ENCODE measurements at regions not wholly inside any gene's neighbourhood (a gene's known extent, or its start where the extent isn't known, plus 50 kb on each side); places are given as distances from the start of the nearest gene placed in this dataset.

GRCh38 chr14:101639241-101639833, 78.0 kb downstream of the DIO3 start:
- Histone ChIP-seq H3K27ac (no peak overlapping the region), H3K36me3 (no peaks in the 10 kb centered on the region)

DNA sequence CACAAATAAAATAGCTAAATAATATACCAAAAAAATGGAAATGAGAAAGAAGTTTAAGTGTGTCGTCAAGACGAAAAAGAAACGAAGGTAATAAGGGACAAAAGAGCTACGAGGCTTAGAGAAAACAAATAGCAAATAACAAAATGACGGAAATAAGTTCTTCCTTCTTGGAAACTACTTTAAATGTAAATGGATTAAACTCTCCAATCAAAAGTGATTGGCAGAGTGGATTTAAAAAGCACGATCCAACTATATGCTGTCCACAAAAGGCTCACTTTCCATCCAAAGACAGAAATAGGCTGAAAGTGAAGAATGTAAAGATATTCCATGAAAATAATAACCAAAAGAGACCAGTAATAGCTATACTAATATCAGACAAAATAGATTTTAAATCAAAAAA, 82.4 kb downstream of the DIO3 start:
- Histone ChIP-seq H3K36me3 (no peaks in the 10 kb centered on the region), H3K27ac (no peak overlapping the region), H3K4me3 (no peak overlapping the region), H3K4me1 (no peaks in the 10 kb centered on the region), H3K9me3 (no peaks in the 10 kb centered on the region), H3K27me3 (no peaks in the 10 kb centered on the region)
- DNase-seq, result no peak
- TF ChIP-seq, protein P1, sequence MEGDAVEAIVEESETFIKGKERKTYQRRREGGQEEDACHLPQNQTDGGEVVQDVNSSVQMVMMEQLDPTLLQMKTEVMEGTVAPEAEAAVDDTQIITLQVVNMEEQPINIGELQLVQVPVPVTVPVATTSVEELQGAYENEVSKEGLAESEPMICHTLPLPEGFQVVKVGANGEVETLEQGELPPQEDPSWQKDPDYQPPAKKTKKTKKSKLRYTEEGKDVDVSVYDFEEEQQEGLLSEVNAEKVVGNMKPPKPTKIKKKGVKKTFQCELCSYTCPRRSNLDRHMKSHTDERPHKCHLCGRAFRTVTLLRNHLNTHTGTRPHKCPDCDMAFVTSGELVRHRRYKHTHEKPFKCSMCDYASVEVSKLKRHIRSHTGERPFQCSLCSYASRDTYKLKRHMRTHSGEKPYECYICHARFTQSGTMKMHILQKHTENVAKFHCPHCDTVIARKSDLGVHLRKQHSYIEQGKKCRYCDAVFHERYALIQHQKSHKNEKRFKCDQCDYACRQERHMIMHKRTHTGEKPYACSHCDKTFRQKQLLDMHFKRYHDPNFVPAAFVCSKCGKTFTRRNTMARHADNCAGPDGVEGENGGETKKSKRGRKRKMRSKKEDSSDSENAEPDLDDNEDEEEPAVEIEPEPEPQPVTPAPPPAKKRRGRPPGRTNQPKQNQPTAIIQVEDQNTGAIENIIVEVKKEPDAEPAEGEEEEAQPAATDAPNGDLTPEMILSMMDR (IDR thresholded peaks at IDR 0.05), result no peak
- no peak for TF ChIP-seq POLR2A (IDR thresholded peaks at IDR 0.05)

More at GRCh38 chr14:101639241-101639833, 78.0 kb downstream of the DIO3 start:
- no peaks in the 10 kb centered on the region for H3K4me1 ChIP-seq
- no peak for TF ChIP-seq POLR2A (IDR thresholded peaks at IDR 0.05)
- TF ChIP-seq, protein P1 (IDR thresholded peaks at IDR 0.05), result no peak
- DNase-seq, result no peak
- no peaks in the 10 kb centered on the region for H3K9me3 ChIP-seq
- H3K27me3 ChIP-seq, result no peaks in the 10 kb centered on the region
- H3K4me3 ChIP-seq, result no peak overlapping the region

DNA sequence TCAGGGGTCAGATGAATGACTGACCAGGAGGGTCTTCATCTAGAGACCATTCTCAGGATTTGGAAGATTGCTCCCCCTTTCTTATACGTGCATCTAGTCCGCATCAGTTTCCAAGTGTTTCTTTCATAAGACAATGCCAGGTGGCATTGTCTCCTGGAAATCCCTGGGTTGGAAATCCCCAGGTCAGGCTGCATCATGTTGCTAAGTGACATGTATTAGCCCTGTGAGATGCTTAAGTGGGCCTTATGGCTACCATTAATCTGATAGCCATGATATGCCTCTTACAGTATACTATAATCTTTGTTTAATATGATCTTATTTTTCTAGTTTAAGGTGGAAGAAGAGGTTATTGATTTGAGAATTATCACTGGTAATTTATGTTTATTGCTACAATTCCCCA, 92.8 kb downstream of the DIO3 start:
- Histone ChIP-seq H3K36me3 (no peaks in the 10 kb centered on the region), H3K4me1 (no peaks in the 10 kb centered on the region), H3K4me3 (no peak overlapping the region), H3K9me3 (no peaks in the 10 kb centered on the region), H3K27ac (no peak overlapping the region), H3K27me3 (no peaks in the 10 kb centered on the region)
- DNase-seq, result no peak
- TF ChIP-seq, protein P1 (IDR thresholded peaks at IDR 0.05), result no peak

GRCh38 chr14:101657372-101657771, 96.1 kb downstream of the DIO3 start:
- Histone ChIP-seq H3K4me1 (no peaks in the 10 kb centered on the region), H3K27me3 (no peaks in the 10 kb centered on the region), H3K27ac (no peak overlapping the region), H3K9me3 (no peaks in the 10 kb centered on the region), H3K36me3 (no peaks in the 10 kb centered on the region), H3K4me3 (no peak overlapping the region)
- TF ChIP-seq, protein P1 (IDR thresholded peaks at IDR 0.05), result no peak
- no peak for TF ChIP-seq POLR2A (IDR thresholded peaks at IDR 0.05)
- no peak for DNase-seq

- Histone ChIP-seq H3K27me3 (no peaks in the 10 kb centered on the region), H3K4me1 (no peaks in the 10 kb centered on the region), H3K36me3 (no peaks in the 10 kb centered on the region), H3K27ac (no peak overlapping the region), H3K4me3 (no peak overlapping the region), H3K9me3 (peaks cover 0 to 11% (median 0%) of the 10 kb centered on the region in 4 donors)
- no peak for TF ChIP-seq POLR2A (IDR thresholded peaks at IDR 0.05)
- TF ChIP-seq, protein P1 (IDR thresholded peaks at IDR 0.05), result peak in 4 of 6 experiments; percentile 21 to 54 (median 48)
- DNase-seq, result peak in 1 of 3 donors; percentile 49
These were observed 95.9 kb upstream of the PPP2R5C start for GRCh38 chr14:101665478-101666078.

Data from Peyer's patch (tissue), 4 donors.